ENCODE measurements at regions not wholly inside any gene's neighbourhood (a gene's known extent, or its start where the extent isn't known, plus 50 kb on each side); places are given as distances from the start of the nearest gene placed in this dataset.
"Not testable (repeated sequence)": the region's sequence is repeated elsewhere in the genome, so short reads cannot be mapped to it uniquely, and the experiment has no call there.

DNA sequence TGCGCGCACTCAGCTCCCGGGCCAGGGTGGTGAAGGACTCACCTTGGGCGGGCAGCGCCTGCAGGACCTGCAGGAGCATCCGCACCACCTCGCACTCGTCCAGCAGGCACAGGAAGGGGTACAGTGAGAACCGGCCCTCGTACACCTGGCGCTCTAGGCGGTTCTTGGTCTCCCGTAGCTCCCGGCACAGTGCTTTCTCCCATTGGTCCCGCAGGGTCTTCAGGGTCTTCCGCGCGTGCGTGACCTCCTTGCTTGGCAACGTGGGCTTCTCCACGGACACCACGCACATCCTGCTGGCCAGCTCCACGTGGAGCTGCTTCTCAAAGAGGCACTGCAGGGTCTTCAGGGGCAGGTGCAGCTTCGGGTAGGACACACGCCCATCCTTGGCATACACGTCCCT lies 74.1 kb upstream of the MED13 start:
- no peak overlapping the region for H3K4me3 Mint-ChIP-seq
- H3K4me1 Mint-ChIP-seq (ENCODE audit: low read depth): peaks cover 2% of the 10 kb centered on the region
- no peaks in the 10 kb centered on the region for H3K9me3 Mint-ChIP-seq
- no peaks in the 10 kb centered on the region for H3K36me3 Mint-ChIP-seq (ENCODE audit: low read depth)
- no peak for DNase-seq
- CTCF ChIA-PET: no interaction called here
- H3K27me3 Mint-ChIP-seq (ENCODE audit: low read depth): peaks cover 24% of the 10 kb centered on the region
- H3K27ac Mint-ChIP-seq: no peak overlapping the region
- intact Hi-C loops (cut with micrococcal nuclease): no loop called here

- H3K9me3 Mint-ChIP-seq; CTCF ChIA-PET; H3K27ac Mint-ChIP-seq; H3K36me3 Mint-ChIP-seq (ENCODE audit: low read depth); H3K4me1 Mint-ChIP-seq (ENCODE audit: low read depth); DNase-seq; intact Hi-C loops (cut with micrococcal nuclease); H3K4me3 Mint-ChIP-seq: not testable (repeated sequence)
- H3K27me3 Mint-ChIP-seq (ENCODE audit: low read depth): peaks cover 24% of the 10 kb centered on the region
Measured at GRCh38 chr17:62138676-62139121, 73.6 kb upstream of the MED13 start.

- H3K4me3 Mint-ChIP-seq; H3K9me3 Mint-ChIP-seq; H3K27ac Mint-ChIP-seq; CTCF ChIA-PET; H3K4me1 Mint-ChIP-seq (ENCODE audit: low read depth); H3K36me3 Mint-ChIP-seq (ENCODE audit: low read depth); DNase-seq; intact Hi-C loops (cut with micrococcal nuclease): not testable (repeated sequence)
- peaks cover 24% of the 10 kb centered on the region for H3K27me3 Mint-ChIP-seq (ENCODE audit: low read depth)
Measured at GRCh38 chr17:62137734-62138624, 72.9 kb upstream of the MED13 start.

DNA sequence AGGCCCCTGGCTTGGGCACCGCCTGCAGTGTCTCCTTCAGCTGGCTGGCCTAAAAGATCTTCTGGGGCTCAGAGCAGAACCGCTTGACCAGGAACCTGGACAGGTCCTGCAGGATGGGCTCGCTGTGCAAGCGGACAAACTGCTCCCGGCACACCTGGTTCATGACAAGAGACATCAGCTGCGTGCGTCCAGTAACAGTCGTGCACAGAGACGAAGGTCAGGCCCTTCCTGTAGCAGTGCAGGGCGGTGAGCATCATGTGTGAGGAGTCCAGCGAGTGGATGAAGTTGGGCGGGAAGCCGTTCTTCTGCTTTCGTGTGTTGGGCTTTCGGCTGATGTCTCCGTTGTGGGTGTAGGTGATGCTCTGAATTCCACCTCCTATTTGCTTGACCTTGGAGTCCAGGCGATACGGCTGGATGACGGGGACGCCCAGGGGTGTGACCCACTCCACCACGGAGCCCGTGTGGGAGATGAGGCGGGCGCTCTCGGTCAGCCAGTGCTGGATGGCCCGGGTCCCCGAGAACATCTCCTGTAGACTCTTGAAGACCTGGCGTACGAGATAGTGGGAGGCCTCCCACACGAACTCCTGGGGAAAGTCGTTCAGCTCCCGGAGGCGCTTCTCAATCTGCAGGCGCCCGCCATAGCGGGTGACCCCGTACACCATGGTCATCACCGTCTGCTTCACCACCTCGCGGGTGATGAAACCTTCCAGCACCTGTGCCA lies 72.1 kb upstream of the MED13 start:
- intact Hi-C loops (cut with micrococcal nuclease); H3K9me3 Mint-ChIP-seq; H3K36me3 Mint-ChIP-seq (ENCODE audit: low read depth); H3K4me3 Mint-ChIP-seq; CTCF ChIA-PET; DNase-seq; H3K4me1 Mint-ChIP-seq (ENCODE audit: low read depth); H3K27ac Mint-ChIP-seq: not testable (repeated sequence)
- peaks cover 24% of the 10 kb centered on the region for H3K27me3 Mint-ChIP-seq (ENCODE audit: low read depth)

DNA sequence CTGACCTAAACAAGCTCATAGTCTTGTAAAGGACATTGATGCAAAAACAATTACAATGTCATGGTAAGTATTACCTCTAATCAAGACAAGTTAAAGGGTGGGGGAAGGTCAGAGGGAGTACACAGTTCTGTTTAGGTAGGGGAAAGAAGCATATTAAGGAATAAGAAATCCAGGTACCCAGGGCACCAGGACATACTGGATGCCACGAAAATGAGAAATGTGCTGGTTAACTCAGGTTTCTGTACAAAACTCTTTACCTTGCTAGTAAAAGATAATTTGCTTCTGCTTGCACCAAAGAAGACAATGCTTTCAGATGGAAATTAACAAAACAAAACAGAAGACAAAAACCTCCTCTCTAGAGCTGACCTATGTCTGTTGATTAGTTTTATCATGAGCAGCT lies 70.7 kb upstream of the MED13 start:
- peaks cover 2% of the 10 kb centered on the region for H3K4me1 Mint-ChIP-seq (ENCODE audit: low read depth)
- no peak overlapping the region for H3K4me3 Mint-ChIP-seq
- CTCF ChIA-PET: no interaction called here
- no peaks in the 10 kb centered on the region for H3K9me3 Mint-ChIP-seq
- no peaks in the 10 kb centered on the region for H3K36me3 Mint-ChIP-seq (ENCODE audit: low read depth)
- DNase-seq: no peak
- no peak overlapping the region for H3K27ac Mint-ChIP-seq
- peaks cover 24% of the 10 kb centered on the region for H3K27me3 Mint-ChIP-seq (ENCODE audit: low read depth)
- intact Hi-C loops (cut with micrococcal nuclease): no loop called here

GRCh38 chr17:62135096-62135495 lies 70.0 kb upstream of the MED13 start:
- H3K27ac Mint-ChIP-seq; H3K4me3 Mint-ChIP-seq; DNase-seq; CTCF ChIA-PET; H3K36me3 Mint-ChIP-seq (ENCODE audit: low read depth); H3K9me3 Mint-ChIP-seq; intact Hi-C loops (cut with micrococcal nuclease); H3K4me1 Mint-ChIP-seq (ENCODE audit: low read depth): not testable (repeated sequence)
- peaks cover 21% of the 10 kb centered on the region for H3K27me3 Mint-ChIP-seq (ENCODE audit: low read depth)

GRCh38 chr17:62134397-62134796 lies 69.3 kb upstream of the MED13 start:
- Mint-ChIP-seq H3K36me3 (ENCODE audit: low read depth) (no peaks in the 10 kb centered on the region), H3K4me3 (no peak overlapping the region), H3K27me3 (ENCODE audit: low read depth) (peaks cover 19% of the 10 kb centered on the region), H3K27ac (no peak overlapping the region), H3K4me1 (ENCODE audit: low read depth) (peaks cover 2% of the 10 kb centered on the region), H3K9me3 (no peaks in the 10 kb centered on the region)
- no peak for DNase-seq
- CTCF ChIA-PET: no interaction called here
- intact Hi-C loops (cut with micrococcal nuclease): no loop called here

DNA sequence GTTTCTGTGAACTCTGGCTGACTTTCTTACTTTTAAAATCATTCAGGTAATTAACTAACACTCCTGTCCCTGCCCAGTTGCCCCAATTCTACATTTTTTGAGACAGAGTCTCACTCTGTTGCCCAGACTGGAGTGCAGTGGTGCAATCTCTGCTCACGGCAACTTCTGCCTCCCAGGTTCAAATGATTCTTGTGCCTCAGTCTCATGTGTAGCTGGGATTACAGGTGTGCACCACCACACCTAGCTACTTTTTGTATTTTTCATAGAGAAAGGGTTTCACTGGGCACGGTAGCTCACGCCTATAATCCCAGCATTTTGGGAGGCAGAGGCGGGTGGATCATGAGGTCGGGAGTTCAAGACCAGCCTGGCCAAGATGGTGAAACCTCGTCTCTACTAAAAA lies 66.2 kb upstream of the MED13 start:
- H3K4me3 Mint-ChIP-seq; intact Hi-C loops (cut with micrococcal nuclease); CTCF ChIA-PET; H3K27ac Mint-ChIP-seq; H3K27me3 Mint-ChIP-seq (ENCODE audit: low read depth); H3K9me3 Mint-ChIP-seq; H3K36me3 Mint-ChIP-seq (ENCODE audit: low read depth); H3K4me1 Mint-ChIP-seq (ENCODE audit: low read depth); DNase-seq: not testable (repeated sequence)

- Mint-ChIP-seq H3K27me3 (ENCODE audit: low read depth) (peaks cover 7% of the 10 kb centered on the region), H3K4me3 (no peak overlapping the region), H3K9me3 (no peaks in the 10 kb centered on the region), H3K36me3 (ENCODE audit: low read depth) (no peaks in the 10 kb centered on the region), H3K4me1 (ENCODE audit: low read depth) (no peaks in the 10 kb centered on the region), H3K27ac (no peak overlapping the region)
- intact Hi-C loops (cut with micrococcal nuclease): no loop called here
- no peak for DNase-seq
- CTCF ChIA-PET: no interaction called here
Measured at GRCh38 chr17:62130739-62131138, 65.7 kb upstream of the MED13 start.

DNA sequence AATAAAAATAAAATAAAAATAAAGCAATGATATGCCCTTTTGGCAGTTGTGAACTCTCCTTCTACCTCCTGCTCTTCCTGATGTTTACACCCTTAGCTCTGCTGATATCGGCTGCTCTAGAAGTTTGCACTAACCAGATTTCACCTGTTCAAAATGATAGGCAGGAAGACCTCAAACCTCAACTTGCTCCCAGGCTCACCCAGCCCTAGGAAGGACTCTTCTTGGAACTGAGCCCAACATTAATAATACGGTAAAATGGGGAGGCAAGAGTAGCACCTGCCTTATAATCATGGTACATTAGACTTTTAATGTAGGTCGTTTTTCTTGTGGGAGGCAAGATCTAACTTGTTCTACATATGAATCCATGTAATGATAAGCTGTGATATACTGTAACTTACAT lies 61.2 kb upstream of the MED13 start:
- no peaks in the 10 kb centered on the region for H3K36me3 Mint-ChIP-seq (ENCODE audit: low read depth)
- H3K27me3 Mint-ChIP-seq (ENCODE audit: low read depth): peaks cover 7% of the 10 kb centered on the region
- H3K4me3 Mint-ChIP-seq: no peak overlapping the region
- no peaks in the 10 kb centered on the region for H3K9me3 Mint-ChIP-seq
- intact Hi-C loops (cut with micrococcal nuclease): no loop called here
- CTCF ChIA-PET: interaction anchor here (0.6 kb wide), 1 partner anchor 43 kb away, joined by 3 read pairs; no protein-coding TSS in a partner anchor
- no peak overlapping the region for H3K27ac Mint-ChIP-seq
- no peak for DNase-seq
- H3K4me1 Mint-ChIP-seq (ENCODE audit: low read depth): no peaks in the 10 kb centered on the region

DNA sequence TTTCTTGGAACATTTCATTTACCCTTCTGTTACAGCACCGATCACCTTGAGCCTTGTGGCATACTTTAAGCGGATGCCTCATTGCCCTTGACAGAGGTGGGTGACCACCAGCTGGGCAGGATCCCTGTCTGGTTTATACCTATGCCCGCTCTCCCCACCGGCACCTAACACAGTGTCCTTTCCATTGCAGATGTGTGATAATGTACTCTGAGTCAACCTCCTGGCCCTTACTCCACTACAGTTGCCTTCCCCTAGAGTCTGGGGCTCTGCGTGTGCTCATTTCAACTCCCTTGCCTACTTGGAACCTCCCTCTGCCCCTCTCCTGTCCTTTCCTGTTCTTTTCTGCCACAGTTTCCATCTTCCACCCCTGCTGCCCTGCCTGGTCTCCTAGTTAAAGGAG lies 60.2 kb upstream of the MED13 start:
- Mint-ChIP-seq H3K4me1 (ENCODE audit: low read depth) (peaks cover 5% of the 10 kb centered on the region), H3K27ac (no peak overlapping the region), H3K36me3 (ENCODE audit: low read depth) (no peaks in the 10 kb centered on the region), H3K4me3 (no peak overlapping the region), H3K27me3 (ENCODE audit: low read depth) (peaks cover 7% of the 10 kb centered on the region), H3K9me3 (no peaks in the 10 kb centered on the region)
- no peak for DNase-seq
- intact Hi-C loops (cut with micrococcal nuclease): no loop called here
- CTCF ChIA-PET: interaction anchor here (0.6 kb wide), 1 partner anchor 107 kb away, joined by 3 read pairs; no protein-coding TSS in a partner anchor

DNA sequence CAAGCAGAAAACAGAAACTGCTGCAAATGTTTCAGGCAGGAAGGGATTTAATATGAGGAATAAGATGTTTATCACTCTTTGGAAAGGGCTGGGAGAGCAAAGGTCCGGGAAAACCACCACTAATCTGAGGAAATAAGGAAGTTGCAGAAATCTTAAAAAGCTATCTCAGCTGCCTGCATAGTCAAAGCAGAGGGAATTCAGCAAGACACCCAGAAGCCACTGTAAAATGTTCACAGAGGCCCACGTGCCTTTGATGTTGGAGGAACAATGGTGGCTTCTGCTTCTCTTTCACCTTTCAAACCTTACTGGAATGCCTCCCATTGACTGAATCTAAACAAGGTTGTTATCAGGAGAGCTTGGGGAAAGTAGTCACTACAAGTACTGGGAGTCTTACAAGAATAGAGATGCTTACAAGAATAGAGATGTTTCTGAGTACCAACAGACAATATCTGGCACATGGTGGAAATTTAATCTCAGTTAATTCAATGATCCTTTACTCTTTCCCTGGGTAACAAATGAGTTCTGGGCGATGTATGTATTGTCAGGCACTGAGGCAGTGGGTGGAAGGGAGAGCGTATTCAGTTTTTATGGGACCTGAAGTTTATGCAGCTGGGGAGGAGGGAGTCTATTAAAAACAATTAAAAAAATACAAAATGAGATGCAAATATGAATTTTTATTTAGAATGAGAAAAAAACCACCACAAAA lies 56.1 kb upstream of the MED13 start:
- Mint-ChIP-seq H3K4me3 (no peak overlapping the region), H3K36me3 (ENCODE audit: low read depth) (no peaks in the 10 kb centered on the region), H3K4me1 (ENCODE audit: low read depth) (peaks cover 7% of the 10 kb centered on the region), H3K27me3 (ENCODE audit: low read depth) (peaks cover 2% of the 10 kb centered on the region), H3K27ac (no peak overlapping the region), H3K9me3 (no peaks in the 10 kb centered on the region)
- no peak for DNase-seq
- CTCF ChIA-PET: no interaction called here
- intact Hi-C loops (cut with micrococcal nuclease): no loop called here
